SH-SY5Y (cell line): ENCODE measurements at regions not wholly inside any gene's neighbourhood (a gene's known extent, or its start where the extent isn't known, plus 50 kb on each side); places are given as distances from the start of the nearest gene placed in this dataset.

Experiments used
- GATA2 ChIP-seq: IDR thresholded peaks from 2 replicates; pipeline ENCODE4 v1.6.1; 2011; ENCODE audit warnings: mild to moderate bottlenecking, low read depth, low read length
- GATA3 ChIP-seq: IDR thresholded peaks from 2 replicates; pipeline ENCODE4 v1.6.1; 2011; ENCODE audit warnings: low read depth, mild to moderate bottlenecking, low read length, moderate library complexity

GRCh38 chr21:19350286-19350685 is 946.7 kb upstream of the TMPRSS15 start:
- TF ChIP-seq GATA2 (no peak), GATA3 (no peak)

GRCh38 chr21:19353256-19353655 is 949.7 kb upstream of the TMPRSS15 start:
- TF ChIP-seq GATA3: no peak
- TF ChIP-seq GATA2: no peak

GRCh38 chr21:19368944-19369343 is 965.4 kb upstream of the TMPRSS15 start:
- no peak for TF ChIP-seq GATA2
- no peak for TF ChIP-seq GATA3

- no peak for TF ChIP-seq GATA3
- no peak for TF ChIP-seq GATA2
Measured at GRCh38 chr21:19392390-19392789, 988.8 kb upstream of the TMPRSS15 start.

DNA sequence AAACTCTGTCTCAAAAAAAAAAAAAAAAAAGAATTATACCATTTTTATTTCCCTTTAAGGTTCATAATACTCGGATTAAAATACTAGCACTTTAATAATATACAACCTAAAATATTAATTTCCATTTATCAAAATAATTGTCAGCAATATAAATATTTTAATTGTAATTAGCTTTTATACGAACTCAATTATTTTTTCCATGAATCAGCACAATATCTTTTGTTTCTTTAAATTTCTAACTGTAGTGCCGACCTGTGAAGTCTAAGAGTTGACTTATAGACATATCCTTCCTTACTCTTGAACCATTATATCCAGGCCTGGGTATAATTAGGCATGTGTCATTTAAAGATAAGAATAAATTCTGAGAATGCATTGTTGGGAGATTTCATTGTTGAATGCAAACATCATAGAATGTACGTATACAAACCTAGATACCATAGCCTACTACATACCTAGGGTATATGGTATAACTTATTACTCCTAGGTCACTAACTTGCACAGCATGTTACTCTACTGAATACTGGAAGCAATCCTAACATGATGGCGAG is 996.7 kb upstream of the TMPRSS15 start:
- TF ChIP-seq GATA3 (no peak), GATA2 (no peak)

- TF ChIP-seq GATA2 (no peak), GATA3 (no peak)
Measured at GRCh38 chr21:19402870-19403269, 999.3 kb upstream of the TMPRSS15 start.

GRCh38 chr21:19405326-19405725 is 1001.7 kb upstream of the TMPRSS15 start:
- TF ChIP-seq GATA3: no peak
- TF ChIP-seq GATA2: no peak

DNA sequence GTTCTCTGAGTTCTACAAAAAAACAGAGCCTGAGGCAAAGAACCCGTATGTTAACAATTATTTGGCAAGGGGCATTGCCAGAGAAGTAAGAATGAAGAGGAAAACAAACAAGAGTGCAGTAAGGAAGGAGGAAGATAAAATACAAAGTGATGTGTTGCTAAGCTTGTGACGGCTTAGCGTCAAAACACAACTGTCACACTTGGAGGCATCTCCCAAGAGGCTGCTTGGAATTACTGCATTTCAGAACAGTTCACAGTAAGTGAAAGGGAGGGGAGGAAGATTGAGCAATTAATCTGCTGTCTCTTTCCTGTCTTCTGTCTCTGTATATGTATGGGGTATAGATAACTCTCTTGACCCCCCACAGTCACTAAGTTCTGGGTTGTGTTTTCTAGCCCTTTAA is 1017.0 kb upstream of the TMPRSS15 start:
- TF ChIP-seq GATA3 (no peak), GATA2 (no peak)

DNA sequence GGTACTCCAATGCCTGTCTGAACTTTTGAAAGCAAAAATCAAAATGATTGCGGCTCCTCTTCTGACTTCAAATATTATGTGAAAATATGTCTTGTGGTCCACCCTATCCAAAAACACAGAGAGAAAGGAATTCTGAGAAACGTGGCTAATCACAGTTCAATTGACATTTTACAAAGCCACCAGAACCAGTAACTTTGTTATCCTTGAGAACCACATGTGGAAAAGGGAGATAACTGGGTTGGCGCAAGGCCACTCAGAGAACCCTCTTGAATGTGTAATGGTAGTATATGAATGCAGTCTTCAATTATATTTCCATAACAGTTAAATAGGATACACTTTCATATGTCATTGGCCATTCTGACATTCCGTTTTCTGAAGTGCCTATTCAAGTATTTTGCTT is 1030.0 kb upstream of the TMPRSS15 start:
- no peak for TF ChIP-seq GATA2
- no peak for TF ChIP-seq GATA3

- TF ChIP-seq GATA2 (no peak), GATA3 (no peak)
Measured at GRCh38 chr21:19440792-19441655, 1037.4 kb upstream of the TMPRSS15 start.

DNA sequence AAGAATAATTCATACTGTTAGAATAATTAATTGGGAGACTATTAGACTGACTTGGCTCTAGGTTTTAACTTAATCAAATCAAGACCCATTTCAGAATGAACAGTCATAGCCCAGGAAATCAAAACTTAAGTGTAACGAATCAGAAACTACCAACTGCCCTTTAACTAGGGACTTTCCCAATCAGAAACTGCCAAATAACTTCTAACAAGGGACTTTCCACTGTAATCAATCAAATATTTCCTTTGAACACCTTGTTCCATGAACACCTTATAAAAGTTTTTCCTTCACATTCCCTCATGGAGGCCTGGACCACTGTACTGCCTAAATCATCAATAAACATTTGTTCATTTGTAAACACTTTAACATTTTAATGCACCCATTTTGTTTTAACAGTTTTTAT is 1054.7 kb upstream of the TMPRSS15 start:
- TF ChIP-seq GATA3 (no peak), GATA2 (no peak)

DNA sequence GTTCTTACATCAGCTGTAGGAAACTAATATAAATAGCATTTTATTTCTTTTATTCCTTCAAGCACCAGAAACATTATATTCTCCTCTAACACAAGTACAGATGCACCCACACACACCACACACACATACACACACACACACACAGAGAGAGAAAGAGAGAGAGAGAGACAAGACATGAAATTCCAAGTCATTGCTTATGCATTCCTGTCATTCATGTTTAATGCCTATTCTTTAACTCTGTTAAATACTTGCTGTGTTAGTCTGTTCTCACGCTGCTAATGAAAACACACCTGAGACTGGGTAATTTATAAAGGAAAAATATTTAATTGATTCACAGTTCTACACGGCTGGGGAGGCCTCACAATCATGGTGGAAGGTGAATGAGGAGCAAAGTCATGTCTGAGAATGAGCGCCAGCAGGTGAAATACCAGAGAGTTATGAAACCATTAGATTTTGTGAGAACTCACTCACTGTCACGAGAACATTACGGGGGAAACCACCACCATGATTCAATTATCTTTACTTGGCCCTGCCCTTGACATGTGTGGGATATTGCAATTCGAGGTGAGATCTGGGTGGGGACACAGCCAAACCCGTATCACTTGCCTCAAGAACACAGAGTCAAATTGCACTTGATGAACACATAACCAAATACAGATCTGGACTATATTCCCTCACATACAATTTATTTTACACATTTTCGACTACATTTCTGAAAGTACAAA is 1058.1 kb upstream of the TMPRSS15 start:
- TF ChIP-seq GATA3 (no peak), GATA2 (no peak)

DNA sequence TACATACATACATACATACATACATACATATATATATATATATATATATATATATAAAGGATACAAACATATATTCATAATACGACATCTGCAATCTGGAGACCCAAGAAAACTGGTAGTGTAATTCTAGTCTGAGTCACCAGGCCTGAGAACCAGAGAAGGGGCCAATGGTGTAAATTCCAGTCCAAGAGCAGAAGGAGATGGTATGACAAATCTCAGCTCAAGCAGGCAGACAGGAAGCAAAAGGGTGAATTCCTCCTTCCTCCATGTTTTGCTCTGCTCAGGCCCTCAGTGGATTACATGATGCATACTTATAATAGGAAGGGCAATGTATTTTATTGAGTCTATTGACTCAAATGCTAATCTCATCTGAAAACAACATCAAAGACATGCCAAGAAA is 1060.4 kb upstream of the TMPRSS15 start:
- TF ChIP-seq GATA3 (no peak), GATA2 (no peak)

GRCh38 chr21:19468991-19469715 is 1065.6 kb upstream of the TMPRSS15 start:
- TF ChIP-seq GATA2 (no peak), GATA3 (no peak)
